Smooth muscle cell of the brain vasculature (primary cell): ENCODE measurements at regions not wholly inside any gene's neighbourhood (a gene's known extent, or its start where the extent isn't known, plus 50 kb on each side); places are given as distances from the start of the nearest gene placed in this dataset.

Experiments used
- DNase-seq: peaks from one replicate; pipeline ENCODE4 v3.0.0-alpha.2; 2012; ENCODE audit warnings: low read depth, low spot score

DNA sequence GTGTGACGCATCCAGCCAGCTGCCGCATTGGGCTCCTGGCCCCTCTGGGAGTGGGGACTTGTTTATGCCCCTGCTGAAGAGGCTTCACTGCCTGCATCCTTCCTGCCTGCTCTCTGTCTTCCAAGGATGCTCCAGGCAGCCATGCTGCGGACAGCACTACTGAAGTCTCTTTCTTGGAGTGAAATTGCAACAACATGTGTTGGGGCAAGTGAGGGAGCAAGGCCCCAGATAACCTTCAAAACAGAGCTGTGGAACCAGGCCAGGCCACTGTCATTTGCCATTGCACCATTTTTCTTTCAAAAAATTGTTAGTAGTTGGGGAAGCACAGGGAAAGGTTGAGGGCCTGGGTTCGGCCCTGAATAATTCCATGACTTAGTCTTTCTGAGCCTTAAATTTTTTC is 169.6 kb upstream of the ADRA1B start:
- no peak for DNase-seq

DNA sequence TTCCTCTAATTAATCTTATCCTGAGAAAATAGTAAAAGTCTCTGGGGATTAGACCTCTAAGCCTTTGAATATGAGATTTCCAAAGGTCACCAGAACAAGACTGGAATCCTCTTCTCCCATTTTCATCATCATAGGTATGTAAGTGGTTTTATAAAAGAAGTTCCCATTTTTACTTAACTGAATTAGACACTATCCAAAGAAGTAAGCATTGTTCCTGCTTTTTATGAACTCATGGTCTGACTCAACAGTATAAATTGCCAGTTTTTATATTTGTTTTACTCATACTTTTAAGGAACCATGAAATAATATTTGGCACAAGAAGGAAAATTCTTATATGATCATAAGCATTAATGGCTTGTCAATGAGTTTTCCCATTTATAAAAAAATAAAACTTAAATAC is 167.1 kb upstream of the ADRA1B start:
- DNase-seq = no peak

DNA sequence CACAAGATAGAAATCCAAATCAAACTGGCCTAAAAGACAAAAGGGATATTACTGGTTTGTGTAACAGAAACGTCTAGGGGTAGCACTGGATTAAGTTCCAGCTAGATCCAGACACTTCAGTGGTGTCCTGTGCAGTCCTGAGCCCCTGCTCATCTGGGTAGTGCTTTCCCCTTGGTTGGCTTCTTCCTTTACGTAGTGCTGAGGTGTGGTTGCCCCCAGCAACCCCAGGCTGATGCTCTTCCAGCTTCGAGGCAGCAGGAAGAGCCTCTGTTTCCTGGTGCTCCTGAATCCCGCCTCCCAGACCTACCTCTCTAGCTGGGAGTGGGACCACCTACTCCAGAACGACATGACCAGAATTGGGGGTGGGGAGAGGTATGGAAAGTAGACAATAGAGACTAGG is 166.1 kb upstream of the ADRA1B start:
- DNase-seq = no peak

DNA sequence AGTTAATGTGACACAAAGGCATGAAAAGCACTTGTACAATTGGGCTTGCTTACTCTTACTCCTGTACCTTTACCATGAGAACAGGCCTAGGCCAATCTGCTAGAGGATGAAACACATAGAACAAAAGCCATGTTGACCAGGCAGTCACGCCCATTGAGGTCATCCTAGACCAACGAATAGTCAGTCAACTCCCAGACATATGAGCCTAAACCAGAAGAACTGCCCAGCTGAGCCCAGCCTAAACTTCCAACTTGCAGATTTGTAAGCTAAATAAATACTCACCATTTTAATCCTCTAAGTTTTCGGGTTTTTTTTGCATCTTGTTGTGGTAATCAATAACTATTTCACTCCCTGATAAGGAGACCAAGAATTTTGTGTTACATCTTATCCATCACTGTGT is 164.8 kb upstream of the ADRA1B start:
- DNase-seq = no peak

DNA sequence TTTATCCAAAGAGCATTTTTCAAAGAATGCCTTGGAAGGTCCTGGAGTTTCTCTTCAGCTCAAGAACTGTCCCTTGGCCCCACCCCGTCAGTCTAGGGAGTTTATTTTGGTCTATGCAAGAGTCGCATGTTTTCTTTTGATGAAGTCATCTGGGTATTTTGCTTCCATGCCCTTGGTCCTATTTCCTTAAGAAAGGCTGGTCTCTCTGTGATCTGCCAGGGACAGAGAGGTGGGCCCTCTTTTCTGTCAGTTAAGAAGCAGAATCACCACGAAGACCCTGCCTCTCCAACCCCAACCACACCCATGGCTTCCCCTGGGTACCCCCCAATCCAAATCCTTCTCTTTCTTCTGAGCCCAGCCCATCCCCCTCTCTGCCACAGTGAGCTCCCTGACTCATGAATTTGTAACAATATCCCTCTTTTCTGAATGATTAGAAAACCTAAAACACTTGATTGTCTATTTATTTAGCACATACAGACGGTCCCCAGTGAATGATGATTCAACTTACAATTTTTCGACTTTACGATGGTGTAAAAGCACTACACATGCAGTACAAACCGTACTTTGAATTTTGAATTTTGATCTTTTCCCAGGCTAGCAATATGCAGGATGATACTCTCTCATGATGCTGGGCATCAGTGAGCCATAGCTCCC is 163.5 kb upstream of the ADRA1B start:
- DNase-seq = peak; percentile 26

DNA sequence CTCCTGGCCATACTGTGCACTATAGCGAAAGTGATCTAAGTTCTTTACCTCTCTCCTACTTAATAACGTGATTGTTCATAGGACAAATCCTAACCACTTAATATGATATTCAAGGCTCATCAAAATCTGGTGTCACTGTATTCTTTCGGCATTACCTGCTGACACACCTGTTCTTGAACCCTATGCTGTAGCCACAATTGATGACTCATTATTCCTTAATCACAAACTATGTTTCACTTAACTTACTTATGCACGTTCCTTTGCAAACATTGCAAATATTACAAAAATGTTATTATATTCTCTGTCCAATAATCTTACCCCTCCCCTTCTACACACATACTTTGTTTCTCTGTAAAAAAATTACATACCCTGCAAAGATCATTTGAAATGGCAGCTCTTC is 158.1 kb upstream of the ADRA1B start:
- DNase-seq = no peak

DNA sequence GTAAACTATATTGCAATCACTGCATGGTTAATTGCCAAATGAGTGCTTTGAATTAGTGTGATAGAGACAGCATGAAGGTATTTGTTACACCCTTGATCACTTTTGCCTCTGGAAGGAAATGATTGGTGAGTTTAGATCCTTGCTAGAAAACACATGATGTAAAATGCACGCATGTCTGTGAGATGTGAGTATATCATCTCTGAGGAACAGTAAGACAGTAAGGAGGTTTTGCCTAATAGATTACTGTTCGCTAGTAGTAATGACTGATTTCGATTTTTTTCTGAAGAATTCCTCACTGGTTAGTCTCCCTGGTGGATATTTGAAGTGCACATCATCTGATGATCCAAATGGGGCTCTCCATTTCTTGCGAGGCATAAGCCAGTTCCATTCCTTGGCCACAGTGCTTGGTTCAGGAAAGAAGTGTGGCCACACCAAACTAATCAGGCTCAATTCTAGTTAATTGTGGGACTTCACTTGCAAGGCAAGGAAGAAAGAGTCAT is 156.4 kb upstream of the ADRA1B start:
- DNase-seq = no peak

DNA sequence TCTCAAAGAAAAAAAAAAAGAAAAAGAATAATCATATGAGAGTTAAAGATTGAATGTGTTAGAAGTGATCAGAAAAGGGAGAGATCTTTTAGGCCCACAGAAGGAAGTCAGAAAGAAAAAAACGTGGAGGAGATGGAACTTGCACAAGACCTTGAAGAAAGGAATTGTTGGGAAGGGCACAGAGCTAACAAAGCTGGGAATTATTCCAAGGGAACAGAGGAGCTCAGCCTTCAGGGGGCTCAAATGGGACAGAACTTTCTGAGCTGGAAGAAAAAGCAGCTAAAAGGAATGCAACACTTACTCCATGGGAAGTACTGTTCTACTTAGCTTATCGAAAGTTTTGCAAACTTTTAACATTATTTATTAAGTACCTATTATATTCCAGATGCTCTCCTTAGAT is 153.4 kb upstream of the ADRA1B start:
- no peak for DNase-seq

DNA sequence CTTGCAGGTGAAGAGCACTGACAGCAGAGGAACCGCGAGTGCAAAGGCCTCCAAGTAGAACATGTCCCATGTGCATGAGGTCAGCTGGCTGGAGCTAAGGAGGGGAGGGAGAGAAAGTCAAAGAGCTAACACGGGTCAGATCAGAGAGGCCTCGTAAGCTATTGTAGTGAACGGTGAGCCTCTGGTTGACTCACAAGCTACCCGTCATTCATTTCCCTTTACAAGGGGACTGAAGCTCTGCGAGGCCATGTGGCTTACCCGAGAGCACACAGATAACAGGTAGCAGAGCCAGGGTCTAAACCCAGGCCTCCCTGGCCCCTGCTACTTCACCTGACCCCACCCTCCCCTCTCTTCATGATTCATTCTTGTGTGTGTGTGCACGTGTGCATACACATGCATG is 152.7 kb upstream of the ADRA1B start:
- DNase-seq = no peak

DNA sequence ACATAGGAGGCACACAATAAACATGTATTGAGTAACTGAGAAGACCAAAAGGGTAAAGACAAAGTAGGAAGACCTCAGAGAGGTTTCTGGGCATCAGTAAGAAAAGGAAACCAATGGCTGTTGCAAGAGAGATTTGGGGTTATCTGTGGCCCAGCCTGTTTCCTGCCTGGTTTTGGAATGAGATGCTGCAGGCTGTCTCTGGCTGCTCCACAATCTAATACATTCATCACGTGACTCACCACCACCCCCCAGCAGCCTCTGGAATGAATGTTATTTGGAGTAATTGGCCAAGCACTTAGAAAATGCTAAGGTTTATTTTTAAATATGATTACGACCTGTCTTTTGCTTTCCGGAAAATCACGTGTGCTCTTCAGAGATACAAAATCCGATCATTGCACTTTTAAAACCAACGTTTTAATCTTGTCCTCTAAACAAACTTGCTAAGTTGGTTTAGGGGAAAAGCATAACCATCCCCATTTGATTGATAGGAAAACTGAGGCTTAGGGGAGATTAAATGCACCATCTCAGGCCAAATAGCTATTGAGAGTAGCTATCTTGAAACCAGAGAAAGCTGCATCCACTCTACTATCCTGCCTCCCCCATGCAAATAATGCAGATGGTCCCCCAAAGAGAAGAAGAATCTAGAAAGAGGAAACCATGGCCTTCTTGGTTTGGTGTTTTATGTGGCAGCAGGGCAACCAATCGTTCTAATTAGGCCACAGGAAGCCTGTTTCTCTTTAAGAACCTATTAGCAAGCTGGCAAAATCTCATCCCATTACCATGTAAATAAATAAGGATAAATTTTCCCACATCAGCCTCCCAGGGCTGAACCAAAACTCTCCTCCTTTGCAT is 151.8 kb upstream of the ADRA1B start:
- DNase-seq = no peak

DNA sequence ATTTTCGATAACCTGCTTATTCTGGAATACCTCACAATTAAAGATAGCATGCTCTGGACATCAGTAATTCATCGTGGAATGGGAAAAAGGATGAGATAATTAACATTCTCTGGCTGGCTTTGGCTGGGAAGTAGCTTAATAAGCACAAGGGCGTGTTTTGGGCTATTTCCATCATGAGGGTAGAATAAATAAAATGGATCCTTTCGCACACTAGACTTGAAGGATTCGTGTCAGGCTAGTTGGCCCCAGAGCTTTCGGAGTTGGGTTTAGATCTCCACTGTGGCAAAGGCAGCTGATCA is 151.2 kb upstream of the ADRA1B start:
- no peak for DNase-seq

DNA sequence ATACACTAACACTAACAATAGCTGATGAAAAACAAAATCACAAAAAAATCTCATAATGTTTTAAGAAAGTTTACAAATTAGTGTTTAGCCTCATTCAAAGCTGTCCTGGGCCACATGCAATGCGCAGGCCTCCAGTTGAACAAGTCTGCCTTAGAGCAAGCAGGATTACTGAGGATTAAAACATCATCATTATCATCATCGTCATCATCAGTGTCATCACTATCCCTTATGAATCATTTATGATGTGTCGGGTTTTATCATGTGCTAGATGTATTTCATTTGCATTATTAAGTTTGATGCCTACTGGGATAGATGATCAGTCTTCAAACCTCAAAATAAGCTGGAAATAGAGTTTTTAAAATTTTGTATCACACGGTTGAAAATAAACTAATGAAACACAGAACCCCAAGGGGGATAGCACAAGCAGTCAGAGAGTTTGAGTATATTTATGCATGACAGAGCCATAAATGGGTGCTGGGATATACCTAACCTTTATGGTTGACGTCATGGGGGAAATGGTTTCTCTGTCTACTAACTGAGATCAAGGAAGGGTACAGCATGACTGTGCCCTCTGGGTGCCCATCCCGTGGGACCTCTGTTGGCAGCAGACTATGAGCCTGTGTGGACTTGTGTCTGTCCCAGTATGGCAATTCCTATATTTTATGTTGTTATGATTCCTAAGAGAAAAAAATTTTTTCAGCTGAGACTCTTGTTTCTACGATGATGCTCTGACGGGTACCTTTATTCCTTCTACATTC is 150.3 kb upstream of the ADRA1B start:
- DNase-seq = no peak

DNA sequence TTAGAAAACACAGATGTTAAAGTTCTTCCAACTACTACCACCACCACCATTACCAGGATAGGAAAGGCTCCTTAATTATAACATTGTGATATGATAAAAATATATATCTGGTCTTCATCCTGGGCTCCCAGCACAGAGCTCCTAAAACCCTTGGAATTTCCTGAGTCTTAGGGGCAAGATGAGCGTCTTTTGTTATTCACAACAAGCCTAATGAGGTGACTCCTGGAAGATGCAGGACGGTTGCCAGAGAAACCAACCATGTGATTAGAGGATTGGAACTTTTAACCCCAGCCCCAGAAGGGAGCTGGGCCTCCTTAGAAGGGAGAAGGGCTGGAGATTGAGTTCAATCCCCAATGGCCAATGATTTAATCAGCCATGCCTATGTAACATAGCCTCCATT is 148.0 kb upstream of the ADRA1B start:
- DNase-seq = no peak

DNA sequence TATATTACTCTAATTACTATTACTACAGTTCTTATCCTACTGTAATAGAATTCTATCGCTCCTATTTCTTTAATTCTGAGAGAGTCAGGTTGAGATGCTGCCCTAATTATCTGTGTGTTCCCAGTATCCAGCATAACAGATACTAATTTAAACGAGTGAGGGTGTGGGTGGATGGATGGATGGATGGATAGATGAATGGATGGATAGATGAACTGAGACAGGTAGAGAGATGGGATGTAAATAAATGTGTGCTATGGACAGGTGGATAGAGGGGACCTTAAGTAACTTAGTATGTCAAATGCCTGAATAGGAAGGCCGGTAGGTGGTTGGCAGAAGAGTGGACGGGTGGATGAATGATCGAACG is 143.6 kb upstream of the ADRA1B start:
- DNase-seq = no peak

DNA sequence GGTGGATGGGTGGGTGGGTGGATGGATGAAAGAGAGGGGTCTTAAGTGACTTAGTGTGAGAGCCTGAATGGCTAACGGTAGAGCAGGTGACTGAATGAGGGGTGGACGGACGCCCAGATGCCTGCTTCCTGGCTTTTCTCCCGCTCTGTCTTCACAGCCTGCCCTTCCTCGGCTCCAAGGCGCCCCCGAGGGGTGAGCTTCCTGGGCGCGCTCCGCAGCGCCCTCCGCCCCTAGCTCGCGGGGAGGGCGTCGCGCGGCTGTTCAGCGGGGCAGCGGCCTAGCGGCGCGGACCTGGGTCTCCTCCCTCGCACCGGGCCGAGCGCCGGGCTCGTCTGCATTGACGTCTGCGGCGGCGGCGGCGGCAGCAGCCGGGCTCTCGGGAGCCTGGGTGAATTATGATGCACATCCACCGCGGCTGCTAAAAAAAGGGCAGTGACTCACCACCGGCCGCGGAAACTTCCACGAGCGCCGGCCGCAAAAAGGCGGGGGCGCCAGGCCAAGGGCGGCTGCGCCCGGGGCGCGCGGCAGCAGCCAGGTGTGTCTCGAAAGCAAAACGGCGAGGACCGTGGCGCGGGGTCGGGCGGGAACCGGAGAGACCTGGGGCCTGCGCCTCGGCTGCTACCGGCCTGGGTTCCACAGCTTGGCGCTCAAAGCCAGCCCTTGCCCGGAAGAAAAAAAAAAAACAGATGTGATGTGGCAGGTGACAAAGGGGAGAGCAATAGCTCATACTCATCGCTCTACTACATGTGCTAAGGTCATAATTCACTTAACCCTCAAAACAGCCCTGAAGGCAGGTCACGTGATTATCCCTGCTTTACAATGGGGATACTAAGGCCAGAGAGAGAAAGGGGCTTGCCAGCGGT is 143.0 kb upstream of the ADRA1B start:
- peak; percentile 35 for DNase-seq

DNA sequence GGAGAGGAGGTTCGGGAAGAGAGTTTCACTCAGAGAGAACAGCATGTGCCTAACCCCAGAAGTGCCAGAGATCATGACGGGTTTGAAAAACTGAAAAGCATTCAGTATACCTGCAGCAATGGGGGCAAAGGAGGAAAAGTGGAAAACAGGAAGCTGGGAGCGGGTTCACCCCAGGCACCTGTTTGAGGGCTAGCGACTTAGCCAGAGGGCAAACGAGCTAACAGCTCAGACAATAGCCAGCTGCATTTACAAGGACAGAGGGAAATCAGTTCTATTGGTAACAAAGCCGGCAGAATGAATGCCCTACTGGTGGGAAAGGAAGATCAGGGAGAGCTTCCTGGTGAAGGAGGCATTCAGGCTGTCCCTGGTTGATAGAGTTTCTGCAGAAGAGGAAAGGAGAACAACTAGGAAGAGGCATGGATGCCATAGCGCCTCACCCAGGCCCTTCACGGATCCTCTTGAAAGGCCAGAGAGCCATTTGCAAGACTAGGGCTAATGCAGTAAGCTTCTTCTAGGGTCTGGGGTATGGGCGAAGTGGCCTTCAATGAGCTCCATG is 141.7 kb upstream of the ADRA1B start:
- no peak for DNase-seq

DNA sequence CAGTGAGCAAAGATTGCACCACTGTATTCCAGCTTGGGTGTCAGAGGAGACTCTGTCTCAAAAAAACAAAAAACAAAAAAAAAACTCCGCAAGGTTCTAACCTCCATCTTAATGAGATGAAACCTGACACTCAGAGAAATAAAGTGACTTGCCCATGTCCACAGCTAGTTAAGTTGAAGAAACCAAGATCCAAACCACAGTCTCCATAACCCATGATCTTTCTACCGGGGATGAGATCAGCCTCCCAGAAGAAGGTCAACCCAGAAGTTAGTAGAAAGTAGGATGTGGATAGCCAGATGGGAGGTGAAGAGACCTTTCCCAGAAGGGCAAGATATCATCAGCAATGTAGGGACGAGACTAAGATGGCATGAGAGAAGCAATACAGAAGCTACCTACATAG is 140.4 kb upstream of the ADRA1B start:
- no peak for DNase-seq

DNA sequence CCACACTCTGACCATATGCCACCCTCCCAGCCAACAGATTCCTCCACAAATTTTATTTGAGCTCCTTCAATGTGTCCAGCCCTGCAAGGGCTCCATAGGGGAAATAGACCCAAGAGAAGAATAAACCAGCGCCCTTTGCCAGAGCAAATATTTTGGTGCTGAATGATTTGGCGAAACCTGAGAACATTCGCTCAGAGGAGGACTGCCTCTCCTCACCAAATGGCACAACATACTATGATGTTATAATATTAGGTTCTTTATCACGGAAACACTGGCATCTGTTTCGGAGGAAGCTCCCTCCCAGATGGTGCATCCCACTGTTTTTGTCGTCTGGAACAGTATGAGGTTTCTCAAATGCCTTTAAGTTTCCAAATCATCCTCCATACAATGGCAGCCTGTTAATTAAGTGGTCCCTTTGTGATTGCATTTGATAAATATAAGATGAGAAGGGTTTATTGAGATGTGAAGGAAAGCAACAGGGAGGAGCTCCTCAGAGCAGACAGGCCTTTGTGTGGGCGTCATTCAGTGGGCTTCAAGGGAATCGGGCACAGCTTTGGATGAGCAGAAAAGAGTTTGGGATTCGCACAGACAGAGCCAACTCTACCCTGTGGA is 139.1 kb upstream of the ADRA1B start:
- no peak for DNase-seq

DNA sequence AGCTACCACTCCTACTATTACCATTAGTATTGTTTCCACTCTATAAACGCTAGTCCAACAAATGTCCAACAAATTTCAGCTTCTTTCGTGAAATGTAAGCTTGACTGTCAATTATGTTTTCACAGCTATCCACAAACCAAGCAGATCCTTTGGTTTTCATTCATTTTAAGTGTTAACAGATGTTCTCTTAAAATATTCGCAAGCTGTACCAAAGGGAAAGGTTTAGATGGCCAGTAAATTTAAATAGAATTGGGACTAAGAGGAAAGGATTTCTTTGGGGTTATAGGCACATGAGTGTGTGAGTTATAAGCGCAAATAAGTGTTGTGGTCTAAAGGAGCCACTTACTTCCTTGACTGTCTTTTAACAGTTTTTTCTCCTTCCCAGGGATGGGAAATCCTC is 136.8 kb upstream of the ADRA1B start:
- DNase-seq = no peak

DNA sequence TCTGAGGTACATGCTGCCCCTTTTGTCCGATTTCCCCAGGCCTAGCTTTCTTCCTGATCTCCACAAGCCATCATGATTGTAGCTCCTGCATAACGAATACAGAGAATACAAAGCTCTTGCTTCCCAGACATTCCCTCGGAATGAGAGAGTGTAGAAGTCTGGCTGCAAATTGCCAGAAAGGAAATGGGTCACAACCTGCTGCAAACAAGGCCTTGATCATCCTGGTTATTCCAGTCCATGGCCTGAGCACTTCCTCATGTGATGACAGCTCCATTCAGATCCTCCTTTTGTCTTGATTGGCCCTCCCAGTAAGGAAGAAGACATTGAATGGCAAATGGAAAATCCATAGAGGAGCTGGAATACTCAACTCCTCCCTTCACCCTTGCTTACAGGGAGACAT is 136.0 kb upstream of the ADRA1B start:
- no peak for DNase-seq

DNA sequence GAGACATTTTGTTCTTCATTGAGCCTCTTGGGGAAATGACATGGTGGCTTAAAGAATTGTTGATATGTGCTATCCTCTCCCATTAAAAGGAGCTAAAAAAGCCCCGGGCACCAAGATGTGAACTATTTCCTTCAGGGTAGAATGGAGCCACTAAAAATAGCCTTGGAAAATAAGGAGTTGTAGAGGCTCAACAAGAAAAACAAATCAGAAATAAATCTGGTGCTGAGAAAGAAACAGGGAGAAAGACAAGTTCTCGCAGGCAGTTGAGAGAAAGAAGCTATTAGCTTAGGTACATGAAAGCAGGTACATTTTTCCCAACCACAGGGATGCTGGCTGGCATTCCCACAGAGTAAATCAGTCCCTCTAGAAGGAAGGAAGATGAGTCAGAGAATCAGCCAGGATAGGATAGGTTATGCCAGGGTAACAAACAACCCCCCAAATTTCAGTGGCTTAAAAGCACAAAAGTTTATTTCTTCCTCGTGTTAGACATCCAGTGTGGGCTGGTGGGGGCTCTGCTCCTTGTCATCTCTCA is 134.6 kb upstream of the ADRA1B start:
- DNase-seq = no peak
